GM18951 (cell line): ENCODE measurements at regions not wholly inside any gene's neighbourhood (a gene's known extent, or its start where the extent isn't known, plus 50 kb on each side); places are given as distances from the start of the nearest gene placed in this dataset.

ENCODE experiments used
- POLR2A ChIP-seq: IDR thresholded peaks from 4 replicates; pipeline ENCODE4 v1.6.1; 2011; ENCODE audit warnings: mild to moderate bottlenecking; ENCODE audit not compliant: insufficient read length, insufficient read depth; ENCODE audit errors: extremely low read depth
- in situ Hi-C: fragments of 300-500 bp; cut with MboI; formaldehyde crosslinking; loops from one replicate; pipeline ENCODE4 v1.12.0; 2022; ENCODE audit warnings: low sequenced_read_pairs, mixed read lengths, inconsistent platforms; ENCODE audit not compliant: unreplicated experiment

- TF ChIP-seq POLR2A = no peak
- in situ Hi-C loops = no loop called here
Measured at GRCh38 chr2:128444121-128444771, 125.6 kb upstream of the HS6ST1 start.

- no peak for TF ChIP-seq POLR2A
Measured at GRCh38 chr2:128444816-128445522, 126.3 kb upstream of the HS6ST1 start.

GRCh38 chr2:128445523-128445900 lies 126.8 kb upstream of the HS6ST1 start:
- TF ChIP-seq POLR2A = no peak
- in situ Hi-C loops = no loop called here

More at GRCh38 chr2:128444816-128445522, 126.3 kb upstream of the HS6ST1 start:
- in situ Hi-C loops = no loop called here

- TF ChIP-seq POLR2A = no peak
- in situ Hi-C loops = no loop called here
Measured at GRCh38 chr2:128446049-128446873, 127.6 kb upstream of the HS6ST1 start.

- in situ Hi-C loops = no loop called here
- TF ChIP-seq POLR2A = no peak
Measured at GRCh38 chr2:128446874-128447537, 128.3 kb upstream of the HS6ST1 start.

- no peak for TF ChIP-seq POLR2A
Measured at GRCh38 chr2:128447538-128447995, 128.9 kb upstream of the HS6ST1 start.

GRCh38 chr2:128448331-128449225 lies 129.9 kb upstream of the HS6ST1 start:
- TF ChIP-seq POLR2A = no peak

More at GRCh38 chr2:128447538-128447995, 128.9 kb upstream of the HS6ST1 start:
- in situ Hi-C loops = no loop called here

GRCh38 chr2:128449226-128450061 lies 130.8 kb upstream of the HS6ST1 start:
- in situ Hi-C loops = no loop called here
- no peak for TF ChIP-seq POLR2A

More at GRCh38 chr2:128448331-128449225, 129.9 kb upstream of the HS6ST1 start:
- in situ Hi-C loops = no loop called here

GRCh38 chr2:128450211-128451024 lies 131.8 kb upstream of the HS6ST1 start:
- in situ Hi-C loops = no loop called here
- no peak for TF ChIP-seq POLR2A
